GM04503 (cell line): ENCODE measurements at regions not wholly inside any gene's neighbourhood (a gene's known extent, or its start where the extent isn't known, plus 50 kb on each side); places are given as distances from the start of the nearest gene placed in this dataset.
"Not testable (repeated sequence)": the region's sequence is repeated elsewhere in the genome, so short reads cannot be mapped to it uniquely, and the experiment has no call there.

Experiments used
- DNase-seq: peaks from one replicate; pipeline ENCODE4 v3.0.0-alpha.2; 2012; ENCODE audit warnings: low read depth

DNA sequence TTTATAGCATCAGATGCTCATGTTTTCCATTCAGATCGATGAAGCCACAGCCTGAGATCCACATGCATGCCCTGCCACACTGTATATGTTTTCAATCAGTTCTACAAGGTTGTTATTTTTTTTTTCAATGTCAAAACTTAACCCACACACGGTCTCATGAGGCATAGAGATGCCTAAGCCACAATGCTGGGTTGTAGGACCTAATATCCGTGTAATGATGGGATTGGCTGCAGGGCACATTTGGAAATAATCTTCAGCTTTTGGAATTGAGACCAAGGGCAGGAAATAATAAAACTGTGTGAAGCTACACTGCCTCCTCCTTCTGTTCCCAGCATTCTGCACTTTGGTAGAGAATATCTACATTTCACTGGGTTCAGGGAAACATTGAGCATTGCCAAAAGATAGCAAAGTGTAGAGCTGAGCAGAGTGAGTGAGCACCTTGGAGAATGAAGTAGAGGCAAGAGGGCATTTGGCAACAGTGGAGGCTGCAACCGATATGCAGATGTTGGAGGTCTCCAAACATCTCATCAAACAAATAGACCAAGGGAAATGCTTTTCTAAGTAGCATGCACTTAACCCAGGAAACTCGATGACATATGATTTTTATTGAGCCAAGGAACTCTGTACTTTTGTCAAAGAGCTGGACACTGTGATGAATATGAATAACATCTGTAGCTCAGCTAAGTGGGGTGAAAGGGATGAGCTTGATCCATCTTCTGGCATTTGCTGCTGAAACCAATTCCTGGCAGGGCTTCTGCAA lies 176.7 kb downstream of the LYPLAL1 start:
- no peak for DNase-seq

- DNase-seq = no peak
Measured at GRCh38 chr1:219347921-219348391, 174.3 kb downstream of the LYPLAL1 start.

- DNase-seq = no peak
Measured at GRCh38 chr1:219347376-219347775, 173.7 kb downstream of the LYPLAL1 start.

DNA sequence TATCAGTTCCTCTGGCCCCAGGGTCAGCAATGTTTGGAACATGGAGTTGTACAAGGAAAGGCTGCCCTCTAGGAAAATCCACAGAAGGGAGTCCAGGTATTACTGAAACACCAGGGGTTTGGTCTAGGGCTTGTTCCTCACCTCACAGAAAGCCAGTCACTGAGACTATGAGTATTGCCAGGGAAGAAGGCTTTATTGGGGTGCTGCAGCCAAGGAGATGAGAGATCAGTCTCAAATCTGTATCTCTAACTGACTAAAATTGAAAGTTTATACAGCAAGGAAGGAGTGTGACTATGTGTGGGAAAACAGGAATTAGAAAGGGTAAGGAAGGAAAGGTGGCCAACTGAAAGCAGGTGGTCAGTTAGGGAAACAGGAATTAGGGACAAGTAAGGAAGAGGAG lies 172.3 kb downstream of the LYPLAL1 start:
- DNase-seq = no peak

- DNase-seq = no peak
Measured at GRCh38 chr1:219342836-219343235, 169.2 kb downstream of the LYPLAL1 start.

DNA sequence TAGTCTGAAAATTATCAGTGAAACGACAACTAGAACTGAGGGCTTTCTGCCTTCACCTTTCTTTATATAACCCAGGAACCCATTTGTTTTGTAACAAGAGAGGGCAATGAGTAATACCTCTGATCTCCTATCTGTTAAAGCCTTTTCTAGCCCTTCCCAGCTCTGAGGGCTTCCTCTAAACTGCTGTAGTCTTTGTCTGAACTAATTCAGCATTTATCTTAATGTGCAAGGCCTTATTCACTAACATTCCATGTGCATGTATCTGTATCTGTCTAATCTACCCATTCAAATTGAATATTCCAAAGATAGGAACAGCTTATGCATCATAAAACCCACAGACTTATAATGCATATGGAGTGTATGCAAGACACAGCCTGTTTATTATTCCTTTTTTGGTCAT lies 167.1 kb downstream of the LYPLAL1 start:
- DNase-seq = no peak

DNA sequence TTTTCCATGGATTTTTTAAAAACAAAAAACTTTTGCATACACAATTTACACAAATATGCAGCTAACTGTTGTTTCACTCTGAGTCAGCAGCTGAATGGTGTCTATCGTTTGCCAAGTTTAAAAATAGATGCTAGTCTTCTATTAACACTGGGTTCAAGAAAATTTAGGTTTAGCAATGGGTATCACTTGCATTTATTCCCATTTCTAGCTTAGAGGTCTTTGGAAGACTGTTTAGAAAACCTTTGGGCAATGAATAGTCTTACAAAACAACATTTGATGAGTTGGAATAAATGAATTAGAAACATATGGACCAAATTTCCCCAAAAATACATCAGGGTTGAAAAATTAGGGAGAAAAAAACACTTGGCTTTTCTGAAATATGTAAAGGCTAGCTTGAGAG lies 165.8 kb downstream of the LYPLAL1 start:
- peak; percentile 10 for DNase-seq

DNA sequence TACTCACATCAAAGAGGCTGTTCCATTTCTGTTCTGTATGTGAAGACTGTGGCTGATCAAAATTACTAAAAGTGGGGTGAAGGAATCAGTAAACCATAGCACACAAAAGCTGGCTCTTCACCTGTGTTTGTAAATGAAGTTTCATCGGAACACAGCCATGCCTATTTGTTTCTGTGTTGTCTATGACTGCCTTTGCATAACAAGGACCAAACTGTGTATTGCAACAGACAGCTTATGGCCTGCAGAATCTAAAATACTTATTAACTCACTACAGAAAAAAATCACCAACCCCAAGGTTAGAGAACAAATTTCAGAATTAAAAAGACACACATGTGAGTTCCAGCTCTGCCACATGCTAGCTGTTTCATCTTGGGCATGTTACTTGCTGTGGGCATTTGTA lies 163.9 kb downstream of the LYPLAL1 start:
- DNase-seq = no peak

DNA sequence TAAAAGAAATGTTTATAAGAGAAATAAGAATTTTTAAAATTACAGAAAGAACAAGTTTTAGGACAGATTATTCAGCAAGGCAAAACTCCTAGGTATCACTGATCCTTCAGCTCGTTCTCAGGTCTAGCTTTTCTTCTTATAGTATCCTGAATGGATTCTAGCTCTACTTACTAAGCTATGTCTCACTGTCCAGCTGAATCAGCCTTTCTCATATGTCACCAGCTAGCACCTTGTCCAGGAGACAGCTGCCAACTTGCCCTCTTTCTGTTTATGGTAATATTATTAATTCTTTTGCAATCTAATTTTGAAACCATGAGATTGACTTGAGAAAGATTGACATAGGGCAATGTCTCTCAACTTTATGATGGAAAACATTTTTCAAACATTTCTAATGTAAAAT lies 159.9 kb downstream of the LYPLAL1 start:
- DNase-seq = no peak

- DNase-seq = no peak
Measured at GRCh38 chr1:219331424-219331823, 157.7 kb downstream of the LYPLAL1 start.

- DNase-seq = no peak
Measured at GRCh38 chr1:219330669-219331068, 157.0 kb downstream of the LYPLAL1 start.

GRCh38 chr1:219330001-219330400 lies 156.3 kb downstream of the LYPLAL1 start:
- no peak for DNase-seq

GRCh38 chr1:219329578-219329977 lies 155.9 kb downstream of the LYPLAL1 start:
- no peak for DNase-seq

DNA sequence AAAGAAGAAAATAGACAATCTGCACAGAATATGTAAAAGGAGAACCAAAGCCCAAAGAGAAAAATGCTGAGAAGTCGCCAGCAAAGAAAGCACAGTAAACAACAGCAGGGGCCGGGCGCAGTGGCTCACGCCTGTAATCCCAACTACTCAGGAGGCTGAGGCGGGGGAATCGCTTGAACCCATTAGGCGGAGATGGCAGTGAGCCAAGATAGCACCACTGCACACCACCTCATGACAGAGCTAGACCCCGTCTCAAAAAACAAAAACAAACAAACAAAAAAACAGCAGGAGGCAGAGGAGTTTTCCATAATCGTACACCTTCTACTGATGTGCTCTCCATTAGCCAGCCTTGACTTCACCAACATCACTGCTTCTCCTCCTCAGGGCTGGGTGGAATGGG lies 153.2 kb downstream of the LYPLAL1 start:
- no peak for DNase-seq

GRCh38 chr1:219325368-219325742 lies 151.7 kb downstream of the LYPLAL1 start:
- DNase-seq = no peak

DNA sequence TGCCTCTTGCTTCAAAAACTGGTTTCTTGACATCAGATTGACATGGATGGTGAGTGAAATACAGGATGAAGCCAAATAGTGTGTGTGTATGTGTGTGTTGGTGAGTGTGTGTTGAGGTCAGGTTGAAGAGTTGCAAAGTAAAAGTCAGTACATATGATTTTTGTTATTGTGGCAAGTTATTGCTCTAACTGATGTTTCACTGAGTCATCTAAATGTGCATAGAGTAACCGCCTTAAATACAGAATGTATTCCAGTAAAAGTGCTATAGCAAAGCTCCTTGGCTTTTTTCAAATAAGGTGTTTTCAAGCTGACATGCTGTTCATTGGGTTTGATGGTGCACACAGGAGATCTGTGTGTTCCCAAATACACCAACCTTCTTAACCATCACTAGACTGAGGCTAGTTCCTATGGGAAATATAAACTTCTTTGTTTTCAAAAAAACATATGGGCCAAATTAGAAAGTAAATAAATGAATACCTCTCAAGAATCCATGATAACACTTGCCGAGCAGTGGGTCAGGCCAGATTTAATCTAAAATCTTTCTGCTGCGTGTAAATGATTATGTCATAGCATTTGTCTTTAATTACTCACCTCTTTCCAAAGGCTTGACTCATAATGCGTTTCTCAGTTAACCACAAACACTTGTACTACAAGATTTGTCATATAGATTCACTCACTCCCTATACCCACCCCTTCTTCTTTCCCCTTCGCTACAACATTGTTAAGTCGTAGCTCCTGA lies 151.1 kb downstream of the LYPLAL1 start:
- DNase-seq = peak; percentile 63

DNA sequence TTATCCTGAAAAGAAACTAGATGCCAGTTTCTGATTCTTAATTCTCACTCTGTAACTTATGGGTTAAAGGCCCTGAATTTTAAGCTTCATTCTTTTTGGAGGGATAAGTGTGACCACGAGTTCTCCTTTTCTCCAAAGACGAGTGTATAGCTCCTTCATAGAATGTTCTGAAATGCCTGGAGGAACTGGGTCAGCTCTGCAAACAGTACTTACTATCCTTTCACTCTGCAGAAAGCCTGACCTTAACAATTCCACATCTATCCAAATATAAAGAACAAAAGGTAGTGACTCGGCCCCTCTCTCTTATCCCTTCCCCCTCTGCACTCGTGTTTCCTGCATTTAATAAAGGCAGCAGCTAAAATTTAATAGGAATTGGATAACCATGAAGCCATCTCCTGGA lies 150.5 kb downstream of the LYPLAL1 start:
- no peak for DNase-seq

GRCh38 chr1:219323426-219323825 lies 149.7 kb downstream of the LYPLAL1 start:
- DNase-seq = no peak

- DNase-seq = no peak
Measured at GRCh38 chr1:219322766-219323165, 149.1 kb downstream of the LYPLAL1 start.

DNA sequence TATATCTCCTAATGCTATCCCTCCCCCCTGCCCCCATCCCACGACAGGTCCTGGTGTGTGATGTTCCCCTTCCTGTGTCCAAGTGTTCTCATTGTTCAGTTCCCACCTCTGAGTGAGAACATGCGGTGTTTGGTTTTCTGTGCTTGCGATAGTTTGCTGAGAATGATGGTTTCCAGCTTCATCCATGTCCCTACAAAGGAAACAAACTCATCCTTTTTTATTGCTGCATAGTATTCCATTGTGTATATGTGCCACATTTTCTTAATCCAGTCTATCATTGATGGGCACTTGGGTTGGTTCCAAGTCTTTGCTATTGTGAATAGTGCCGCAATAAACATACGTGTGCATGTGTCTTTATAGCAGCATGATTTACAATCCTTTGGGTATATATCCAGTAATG lies 146.9 kb downstream of the LYPLAL1 start:
- DNase-seq = not testable (repeated sequence)

GRCh38 chr1:219318826-219319225 lies 145.1 kb downstream of the LYPLAL1 start:
- DNase-seq = no peak

GRCh38 chr1:219317762-219318353 lies 144.2 kb downstream of the LYPLAL1 start:
- DNase-seq = no peak

DNA sequence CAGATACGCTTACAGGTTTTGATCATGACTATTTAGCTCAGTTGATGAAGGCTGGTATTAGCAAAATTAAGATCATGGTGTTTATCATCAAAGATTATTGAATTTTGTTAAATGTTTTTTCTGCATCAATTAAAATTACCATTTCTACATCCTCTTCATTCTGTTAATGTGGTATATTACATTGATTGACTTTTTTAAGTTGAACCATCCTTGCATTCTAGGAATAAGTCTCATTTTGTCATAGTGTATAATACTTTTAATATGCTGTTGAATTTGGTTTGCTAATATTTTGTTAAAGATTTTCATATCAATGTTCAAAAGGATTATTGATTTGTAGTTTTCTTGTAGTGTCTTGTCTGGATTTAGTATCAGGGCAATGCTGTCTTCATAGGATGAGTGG lies 142.4 kb downstream of the LYPLAL1 start:
- no peak for DNase-seq
